Esophagus muscularis mucosa (tissue), 4 donors: ENCODE measurements at regions not wholly inside any gene's neighbourhood (a gene's known extent, or its start where the extent isn't known, plus 50 kb on each side); places are given as distances from the start of the nearest gene placed in this dataset.

Experiments used
- DNase-seq: peaks from one replicate; pipeline ENCODE4 v3.0.0-alpha.2; 2017; ENCODE audit errors: extremely low spot score
- H3K27ac ChIP-seq, 4 donors: fragments of 200-600 bp; sonication (generic); replicated peaks in 1 of 4; 1 replicate in 3 of 4; 2 replicates in 1 of 4; pipeline ENCODE4 v1.5.1; 2016 to 2019; ENCODE audit warnings: mild to moderate bottlenecking in 1 of 4
- H3K27me3 ChIP-seq, 4 donors: fragments of 200-600 bp; sonication (generic); one replicate each; pipeline versions ENCODE4 v1.5.1 to v1.6.0; 2016 to 2019
- H3K36me3 ChIP-seq, 4 donors: fragments of 200-600 bp; sonication (generic); one replicate each; pipeline ENCODE4 v1.5.1; 2016 to 2019
- H3K4me1 ChIP-seq, 4 donors: fragments of 200-600 bp; sonication (generic); one replicate each; pipeline ENCODE4 v1.5.1; 2016 to 2019
- H3K4me3 ChIP-seq, 4 donors: fragments of 200-600 bp; sonication (generic); 1 replicate in 2 of 4; 2 replicates in 2 of 4; pipeline ENCODE4 v1.5.1; 2016 to 2019; ENCODE audit warnings: mild to moderate bottlenecking in 4 of 4, moderate library complexity in 1 of 4
- H3K9me3 ChIP-seq, 4 donors: fragments of 200-600 bp; sonication (generic); 1 replicate in 3 of 4; 2 replicates in 1 of 4; pipeline ENCODE4 v1.5.1; 2016 to 2019
- CTCF ChIP-seq, 3 experiments: fragments of 200-600 bp in 2 of 3; fragments of 450-650 bp in 1 of 3; sonication (generic) in 2 of 3; IDR thresholded peaks; one replicate each; pipeline ENCODE4 v1.5.1; 2017 to 2019; ENCODE audit warnings: antibody characterized with exemption in 3 of 3, mild to moderate bottlenecking in 2 of 3, moderate library complexity in 1 of 3
- EP300 ChIP-seq: sonication (generic); formaldehyde crosslinking; IDR thresholded peaks from one replicate; pipeline ENCODE4 v1.6.1; 2017; ENCODE audit warnings: antibody characterized with exemption
- POLR2A ChIP-seq: fragments of 450-650 bp; IDR thresholded peaks from one replicate; pipeline ENCODE4 v1.6.1; 2017; ENCODE audit warnings: antibody characterized with exemption, moderate library complexity, mild to moderate bottlenecking, low read depth
- POLR2AphosphoS5 ChIP-seq, 2 donors: sonication (generic); formaldehyde crosslinking; IDR thresholded peaks; one replicate each; pipeline ENCODE4 v1.6.1; 2017; ENCODE audit warnings: antibody characterized with exemption in 2 of 2
- whole genome bisulfite sequencing: methylation state at CpG from one replicate; pipeline ENCODE4 v1.1.5; 2018; 5-methylcytosine and 5-hydroxymethylcytosine counted together
- intact Hi-C: fragments of 100-400 bp; cut with DNase I; formaldehyde crosslinking; loops from one replicate; pipeline ENCODE4 v1.15.1; 2023

GRCh38 chr6:6976193-6976592, 131.6 kb upstream of the RREB1 start:
- Histone ChIP-seq H3K9me3 (no peaks in the 10 kb centered on the region), H3K4me3 (no peak overlapping the region), H3K27me3 (no peaks in the 10 kb centered on the region), H3K27ac (no peak overlapping the region), H3K4me1 (peaks cover 0 to 3% (median 0%) of the 10 kb centered on the region in 4 donors), H3K36me3 (no peaks in the 10 kb centered on the region)
- TF ChIP-seq EP300 = no peak
- TF ChIP-seq POLR2A = no peak
- no peak for TF ChIP-seq CTCF (IDR thresholded peaks at IDR 0.05)
- TF ChIP-seq POLR2AphosphoS5 (IDR thresholded peaks at IDR 0.05) = no peak
- WGBS = 67% methylated on average over 4 of the region's 4 CpGs
- no peak for DNase-seq
- intact Hi-C loops = no loop called here

- H3K4me3 ChIP-seq = no peak overlapping the region
- no peak for DNase-seq
- WGBS = 63% methylated on average over 5 of the region's 5 CpGs
- H3K9me3 ChIP-seq = no peaks in the 10 kb centered on the region
- TF ChIP-seq POLR2AphosphoS5 (IDR thresholded peaks at IDR 0.05) = no peak
- TF ChIP-seq EP300 = no peak
- TF ChIP-seq CTCF (IDR thresholded peaks at IDR 0.05) = no peak
- no peak for TF ChIP-seq POLR2A
- H3K27me3 ChIP-seq = no peaks in the 10 kb centered on the region
- intact Hi-C loops = no loop called here
- peaks cover 0 to 3% (median 0%) of the 10 kb centered on the region in 4 donors for H3K4me1 ChIP-seq
- no peaks in the 10 kb centered on the region for H3K36me3 ChIP-seq
- no peak overlapping the region for H3K27ac ChIP-seq
Measured at GRCh38 chr6:6978731-6979130, 129.0 kb upstream of the RREB1 start.

- DNase-seq = no peak
- WGBS = 72% methylated on average over 14 of the region's 14 CpGs
- no peaks in the 10 kb centered on the region for H3K4me1 ChIP-seq
- no peak overlapping the region for H3K27ac ChIP-seq
- H3K9me3 ChIP-seq = no peaks in the 10 kb centered on the region
- H3K4me3 ChIP-seq = no peak overlapping the region
- H3K27me3 ChIP-seq = no peaks in the 10 kb centered on the region
- intact Hi-C loops = no loop called here
- TF ChIP-seq CTCF (IDR thresholded peaks at IDR 0.05) = no peak
- no peak for TF ChIP-seq POLR2A
- no peak for TF ChIP-seq POLR2AphosphoS5 (IDR thresholded peaks at IDR 0.05)
- TF ChIP-seq EP300 = no peak
- no peaks in the 10 kb centered on the region for H3K36me3 ChIP-seq
Measured at GRCh38 chr6:6980999-6981597, 126.7 kb upstream of the RREB1 start.

- Histone ChIP-seq H3K27me3 (no peaks in the 10 kb centered on the region), H3K27ac (no peak overlapping the region), H3K36me3 (no peaks in the 10 kb centered on the region), H3K9me3 (no peaks in the 10 kb centered on the region), H3K4me3 (no peak overlapping the region), H3K4me1 (no peaks in the 10 kb centered on the region)
- intact Hi-C loops = no loop called here
- no peak for DNase-seq
- TF ChIP-seq POLR2A (no peak), EP300 (no peak), POLR2AphosphoS5 (IDR thresholded peaks at IDR 0.05) (no peak), CTCF (IDR thresholded peaks at IDR 0.05) (no peak)
- 96% methylated on average over 3 of the region's 4 CpGs for WGBS
Measured at GRCh38 chr6:6981681-6982322, 126.0 kb upstream of the RREB1 start.
